ENCODE measurements at regions not wholly inside any gene's neighbourhood (a gene's known extent, or its start where the extent isn't known, plus 50 kb on each side); places are given as distances from the start of the nearest gene placed in this dataset.

DNA sequence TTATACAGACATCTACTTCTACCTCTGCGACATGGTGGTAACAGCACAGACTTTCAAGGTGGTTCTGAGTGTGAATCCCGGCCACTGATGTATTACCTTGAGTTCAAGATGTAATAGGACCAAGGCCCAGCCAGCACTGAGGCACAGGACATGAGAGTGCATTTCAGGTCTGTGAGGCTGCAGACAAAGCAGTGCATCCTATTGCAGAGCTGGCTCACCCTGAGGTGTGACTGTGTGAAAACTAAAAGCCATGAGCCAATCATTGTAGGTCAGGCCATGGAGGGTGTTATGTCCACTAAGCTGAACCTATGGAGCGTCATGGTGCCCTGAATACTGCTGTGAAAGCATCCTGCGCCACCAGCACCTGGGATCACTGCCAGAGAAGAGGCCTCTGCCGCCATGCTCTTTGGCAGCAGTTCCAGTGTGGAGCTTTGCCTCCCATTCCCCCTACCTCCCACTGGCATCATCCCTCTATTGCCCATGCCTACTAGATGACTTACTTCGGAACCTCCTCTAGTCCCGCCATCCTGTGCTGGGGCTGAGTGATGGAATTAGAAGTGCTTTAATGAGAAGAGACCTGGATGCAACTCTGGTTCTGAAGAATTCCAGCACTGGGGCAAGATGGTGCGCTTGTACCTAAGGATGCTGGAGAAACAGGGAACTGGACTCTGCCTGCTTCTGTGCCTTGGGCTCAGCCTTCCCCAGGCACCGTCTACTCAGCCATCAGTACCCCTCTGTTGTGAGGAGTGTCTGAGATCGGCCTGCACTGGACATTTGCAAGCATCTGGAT lies 112.0 kb upstream of the RMDN2 start:
- DNase-seq: no peak

DNA sequence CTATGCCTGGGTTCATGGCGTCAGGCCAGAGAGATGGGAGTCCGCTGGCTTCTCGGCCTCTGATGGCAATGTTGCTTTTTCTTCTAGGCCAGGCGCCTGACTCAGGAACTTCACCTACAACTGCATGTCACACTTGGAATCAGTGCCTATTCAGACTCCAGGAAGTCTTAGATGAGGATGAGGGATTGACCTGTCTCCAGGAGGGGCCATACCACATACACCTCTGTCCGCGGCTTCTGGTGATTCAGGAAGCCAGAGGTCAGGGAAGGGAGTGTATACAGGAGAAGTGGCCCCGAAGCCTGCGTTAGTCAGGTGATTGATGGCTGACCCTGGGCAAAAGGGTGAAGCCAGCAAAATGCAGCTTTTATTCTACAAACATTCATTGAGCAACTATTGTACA lies 109.1 kb upstream of the RMDN2 start:
- no peak for DNase-seq

- no peak for DNase-seq
Measured at GRCh38 chr2:37816686-37817085, 108.4 kb upstream of the RMDN2 start.

DNA sequence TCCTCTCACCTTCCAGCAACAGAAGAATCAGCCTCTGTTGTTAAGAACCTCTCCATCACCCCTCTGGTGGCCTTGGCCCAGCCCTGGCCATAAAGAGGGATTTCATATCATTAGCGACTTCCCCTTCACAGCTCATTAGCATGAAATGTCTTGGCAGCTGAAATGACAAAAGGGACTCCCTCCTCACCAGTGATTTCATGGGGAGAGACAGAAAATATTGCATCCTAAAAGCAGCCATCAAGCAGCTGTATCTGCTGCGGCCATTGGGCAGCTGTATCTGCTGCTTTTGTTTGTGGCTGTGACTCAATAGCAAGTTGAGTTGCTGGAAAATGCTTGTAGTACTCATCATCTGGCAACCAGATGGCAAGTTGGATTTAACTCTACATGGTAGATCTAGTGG lies 105.9 kb upstream of the RMDN2 start:
- no peak for DNase-seq

DNA sequence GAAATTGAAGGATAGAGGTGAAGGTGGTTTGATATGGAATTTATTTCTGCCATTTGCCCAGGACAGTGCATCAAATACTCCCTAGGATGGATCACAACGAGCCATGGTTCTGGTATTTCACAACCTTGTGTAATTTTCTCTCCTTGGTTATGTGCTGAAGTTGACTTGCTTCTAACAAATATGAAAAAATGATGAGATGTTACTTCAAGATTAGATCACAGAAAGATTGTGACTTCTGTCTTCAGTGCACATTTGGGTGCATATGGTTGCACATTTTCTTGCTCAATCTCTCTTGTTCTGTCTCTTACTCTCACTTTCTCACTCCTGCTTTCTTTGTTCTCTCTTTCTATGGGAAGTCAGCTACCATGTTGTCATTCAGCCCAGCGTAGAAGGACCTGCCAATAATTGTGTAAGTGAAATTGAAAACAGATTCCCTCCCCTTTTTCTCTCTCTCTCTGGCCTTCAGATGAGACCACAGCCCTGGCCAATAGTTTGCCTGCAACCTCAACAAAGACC lies 104.6 kb upstream of the RMDN2 start:
- DNase-seq: no peak

DNA sequence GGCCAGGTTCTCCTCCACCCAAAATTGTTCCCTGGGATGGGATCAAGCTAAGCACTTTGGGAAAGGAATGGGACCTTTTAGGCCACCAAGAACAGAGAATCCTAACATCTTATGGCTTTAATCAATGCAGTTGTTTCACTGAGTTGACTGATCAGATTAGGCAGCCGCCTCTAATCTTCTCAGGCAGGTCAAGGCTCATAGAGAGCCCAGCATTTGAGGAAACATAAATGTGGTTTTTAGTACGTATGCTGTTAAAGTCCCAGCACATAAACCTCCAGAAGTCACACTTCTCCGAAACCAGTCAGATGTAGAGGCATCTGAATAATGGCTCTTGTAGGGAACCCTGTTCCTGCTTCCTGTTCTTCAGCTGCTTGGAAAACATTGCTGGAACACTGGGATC lies 99.5 kb upstream of the RMDN2 start:
- DNase-seq: no peak

DNA sequence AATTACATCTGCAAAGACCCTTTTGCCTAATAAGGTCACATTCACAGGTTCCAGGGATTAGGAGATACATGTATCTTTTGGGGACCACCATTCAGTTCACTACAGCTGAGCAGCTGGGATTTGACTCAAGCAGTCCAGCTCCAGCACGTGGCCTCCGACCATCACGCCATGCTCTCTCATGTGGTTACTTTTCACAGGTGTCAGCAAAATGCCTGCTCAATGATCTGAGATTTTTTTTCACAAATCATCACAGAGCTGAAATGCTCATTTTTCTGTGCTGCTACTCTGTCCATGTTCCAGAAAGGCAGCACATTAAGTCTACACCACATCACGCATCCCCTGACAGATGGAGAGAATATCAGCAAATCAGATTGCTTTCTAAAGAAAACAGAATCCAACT lies 98.5 kb upstream of the RMDN2 start:
- no peak for DNase-seq

DNA sequence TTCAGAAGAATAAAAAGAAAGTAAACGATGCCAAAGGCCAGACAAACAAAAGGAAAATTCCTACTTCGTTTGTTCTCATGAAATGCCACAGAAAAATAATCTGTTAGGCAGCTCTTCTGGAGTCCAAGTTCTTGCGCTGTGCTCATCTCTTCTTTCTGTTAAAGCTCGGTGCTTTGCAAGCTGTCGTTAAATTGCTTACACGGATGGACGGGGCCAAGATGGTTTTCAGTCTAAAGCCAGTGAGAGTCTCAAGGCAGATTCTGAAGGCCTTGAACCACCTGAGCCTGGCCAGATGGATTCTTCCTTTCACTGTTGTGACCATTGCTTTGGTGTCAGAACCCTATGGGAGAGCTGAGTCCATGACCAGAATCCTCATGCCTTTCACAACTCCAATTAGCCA lies 97.6 kb upstream of the RMDN2 start:
- no peak for DNase-seq

- DNase-seq: peak; percentile 26
Measured at GRCh38 chr2:37827911-37828511, 97.1 kb upstream of the RMDN2 start.

- no peak for DNase-seq
Measured at GRCh38 chr2:37829202-37829601, 95.9 kb upstream of the RMDN2 start.

GRCh38 chr2:37829616-37830395 lies 95.3 kb upstream of the RMDN2 start:
- DNase-seq: peak; percentile 27

DNA sequence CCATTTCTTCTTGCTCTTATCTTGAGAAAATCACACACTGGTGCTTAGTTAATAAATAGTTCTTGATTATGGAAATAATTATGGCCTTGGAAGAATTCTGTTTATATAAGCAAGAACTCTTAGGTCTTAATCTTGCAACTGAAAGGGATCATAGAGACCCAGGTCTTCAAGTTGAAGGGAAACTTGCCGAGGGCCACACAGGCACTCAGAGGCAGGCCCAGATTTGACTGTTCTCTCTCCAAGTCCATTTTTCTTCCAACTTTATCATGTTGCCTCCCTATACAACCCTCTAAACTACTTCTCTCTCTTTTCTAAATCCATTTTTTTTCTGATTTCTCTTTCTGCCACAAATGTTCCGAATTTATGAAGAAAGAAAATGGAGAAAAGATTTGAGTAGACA lies 94.5 kb upstream of the RMDN2 start:
- no peak for DNase-seq

DNA sequence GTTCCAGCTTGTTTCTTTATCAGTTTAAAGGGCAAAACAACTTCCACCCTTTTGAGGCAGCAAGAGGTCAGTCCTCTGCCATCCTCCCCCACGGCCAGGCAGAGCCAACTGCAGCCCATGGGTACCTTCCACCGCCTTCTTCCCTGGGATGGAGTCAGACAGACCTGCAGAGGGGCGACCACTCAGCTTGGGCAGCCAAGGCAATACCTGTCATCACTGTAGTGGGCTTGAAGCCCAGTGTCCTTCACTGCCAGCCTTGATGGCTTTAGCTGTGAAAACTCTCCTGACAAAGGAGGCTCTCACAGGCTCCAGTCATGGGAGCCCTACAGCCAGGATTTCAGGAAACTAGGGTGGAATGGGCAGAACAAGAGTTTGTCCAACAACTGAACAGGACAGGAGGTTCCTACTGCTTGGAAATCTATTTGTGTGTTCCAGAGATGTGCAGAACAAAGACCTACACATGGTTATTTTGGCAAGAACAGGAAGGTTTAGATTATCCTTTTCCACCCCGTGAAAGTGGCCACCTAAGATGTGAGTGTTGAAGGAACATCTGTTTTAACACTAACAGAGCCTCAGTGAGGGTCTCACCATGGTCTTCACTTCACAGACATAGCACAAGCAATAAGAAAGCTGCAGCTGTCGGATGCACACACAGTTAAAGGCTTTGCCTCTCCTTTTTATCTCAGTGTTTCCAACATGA lies 93.9 kb upstream of the RMDN2 start:
- DNase-seq: no peak

DNA sequence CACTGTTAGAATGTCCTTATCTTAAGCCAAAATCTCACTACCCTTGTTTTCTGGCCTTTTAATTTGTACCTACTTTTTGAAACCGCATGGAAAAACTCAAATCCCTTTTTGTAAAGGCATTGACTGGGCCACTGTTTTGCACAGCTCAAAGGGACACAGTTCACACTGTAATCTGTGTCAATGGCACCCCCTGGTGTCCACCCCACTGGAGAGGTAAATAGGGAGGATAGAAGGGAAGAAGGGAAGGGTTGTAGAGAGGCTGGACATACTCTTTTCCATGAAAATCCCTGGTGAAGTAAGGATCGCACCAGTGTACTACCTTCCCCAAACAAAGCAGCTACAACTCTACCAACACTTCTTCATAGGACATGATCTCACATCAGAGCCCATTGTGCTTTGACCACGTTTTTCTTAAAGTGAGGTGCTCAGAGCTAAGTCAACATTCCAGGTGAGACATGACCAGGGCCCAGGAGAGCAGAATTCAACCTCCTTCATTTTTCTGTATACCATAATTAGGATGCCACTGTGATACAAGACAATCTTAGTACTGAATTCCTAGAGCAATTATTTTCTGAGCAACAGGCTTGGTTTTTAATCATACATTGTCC lies 92.4 kb upstream of the RMDN2 start:
- DNase-seq: peak; percentile 55

- no peak for DNase-seq
Measured at GRCh38 chr2:37833423-37833822, 91.7 kb upstream of the RMDN2 start.

DNA sequence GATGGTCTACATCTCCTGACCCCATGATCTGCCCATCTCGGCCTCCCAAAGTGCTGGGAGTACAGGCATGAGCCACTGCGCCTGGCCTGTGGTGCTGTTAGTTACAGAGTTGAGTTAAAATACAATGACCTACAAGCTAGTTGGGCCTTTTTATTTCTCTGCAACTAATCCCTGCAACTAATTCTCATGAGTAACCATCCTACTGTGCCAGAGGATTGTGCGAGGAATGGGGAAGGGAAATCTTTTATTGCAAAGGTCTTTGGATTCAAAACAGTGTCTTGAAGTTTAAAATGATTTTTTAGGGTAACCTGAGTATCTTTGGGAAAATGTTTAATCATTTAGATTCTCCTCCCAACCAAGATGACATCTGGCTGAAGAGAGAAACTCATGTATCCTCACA lies 88.8 kb upstream of the RMDN2 start:
- no peak for DNase-seq

GRCh38 chr2:37836711-37837110 lies 88.4 kb upstream of the RMDN2 start:
- no peak for DNase-seq

GRCh38 chr2:37837628-37838328 lies 87.3 kb upstream of the RMDN2 start:
- no peak for DNase-seq

- DNase-seq: no peak
Measured at GRCh38 chr2:37838541-37839167, 86.4 kb upstream of the RMDN2 start.

GRCh38 chr2:37839991-37840390 lies 85.1 kb upstream of the RMDN2 start:
- no peak for DNase-seq

DNA sequence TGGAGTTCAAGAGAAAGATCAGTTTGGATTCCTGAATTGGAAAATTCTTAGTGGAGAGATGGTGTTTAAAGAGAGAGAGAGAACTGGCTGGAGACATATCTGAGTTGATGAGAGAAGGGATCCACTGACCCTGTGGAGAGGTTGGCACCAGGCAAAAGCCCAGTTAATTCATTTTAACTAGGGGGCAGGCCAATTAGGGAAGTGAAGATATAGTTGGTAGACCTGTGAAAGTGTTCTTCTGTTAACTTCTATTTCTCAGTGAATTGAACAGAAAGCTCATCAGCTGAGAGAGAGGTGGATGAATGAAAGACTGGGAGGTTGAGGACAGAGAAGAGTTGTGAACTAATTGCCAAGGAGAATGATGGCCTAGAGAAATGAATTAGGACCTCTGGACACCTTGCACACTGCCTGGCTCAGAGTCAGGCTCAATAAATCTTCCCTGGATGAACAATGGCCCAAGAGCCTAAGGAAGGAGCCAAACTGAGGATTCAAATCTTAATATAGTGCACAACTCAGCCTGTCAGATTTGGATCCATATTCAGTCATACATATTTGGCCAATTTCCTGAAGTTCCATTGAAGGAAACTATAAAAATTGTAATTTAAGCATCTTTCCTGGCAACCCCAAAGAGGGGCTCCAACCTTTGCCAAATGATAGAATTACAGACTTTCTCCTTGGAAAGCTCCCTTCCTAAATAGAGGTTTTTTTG lies 82.2 kb upstream of the RMDN2 start:
- DNase-seq: no peak
